HCT116 (cell line): ENCODE measurements at regions not wholly inside any gene's neighbourhood (a gene's known extent, or its start where the extent isn't known, plus 50 kb on each side); places are given as distances from the start of the nearest gene placed in this dataset.

Source experiments
- ATAC-seq: fragments of 200-7000 bp; cut with Tn5 transposase; 2 replicates; pipeline ENCODE4 v1.9.1; 2020; ENCODE audit warnings: mild to moderate bottlenecking, moderate library complexity
- BruUV-seq: library from RNA; stranded (reverse); fragments of 400-500 nt; replicated peaks from 2 replicates; lab custom pipeline; 2021; lab: Mats Ljungman, UMichigan
- CTCF ChIA-PET: fragments of 300-600 bp; sonication (Branson Sonifier 250); formaldehyde crosslinking; loops from one replicate; lab custom pipeline; 2021; ENCODE audit warnings: antibody characterized with exemption; lab: Charles Lee
- POLR2A ChIA-PET: fragments of 300-600, 350-600 bp; sonication (Branson Sonifier 250); formaldehyde crosslinking; loops from one replicate; lab custom pipeline; 2021; ENCODE audit warnings: antibody characterized with exemption; lab: Charles Lee
- RAD21 ChIA-PET, 2 experiments: fragments of 300-600 bp; sonication (Branson Sonifier 250); formaldehyde crosslinking; loops; one replicate each; lab custom pipeline; 2023; ENCODE audit warnings: low total read pairs in 2 of 2; ENCODE audit not compliant: uncharacterized antibody in 2 of 2, unreplicated experiment in 2 of 2, low non-redundant PET in 1 of 2; lab: Charles Lee
- DNase-seq: peaks from one replicate; pipeline ENCODE4 v3.0.0-alpha.2; 2010; ENCODE audit warnings: low read depth, low spot score
- H2AFZ ChIP-seq: fragments of 200-600 bp; shearing (Covaris generic), sonication (generic); 2 replicates; pipeline ENCODE4 v1.6.1; 2017; ENCODE audit warnings: low read depth, mixed run types, mixed read lengths, antibody characterized with exemption, low read length; ENCODE audit not compliant: poor library complexity, severe bottlenecking
- H3K27ac ChIP-seq: 2 replicates; pipeline ENCODE4 v1.5.1; 2012; ENCODE audit warnings: low read depth, low read length
- H3K27me3 ChIP-seq: fragments of 200-600 bp; sonication (generic); 2 replicates; pipeline ENCODE4 v1.6.1; 2016; ENCODE audit warnings: mixed run types, low read length, mixed read lengths; ENCODE audit not compliant: insufficient read depth
- H3K36me3 ChIP-seq, 2 experiments: fragments of 200-500 bp in 1 of 2; fragments of 200-600 bp in 1 of 2; sonication (Bioruptor generic) in 1 of 2; sonication (generic) in 1 of 2; 2 replicates each; pipeline versions ENCODE4 v1.5.1 to v1.6.1; 2014 to 2016; ENCODE audit warnings: low read length in 2 of 2, inconsistent platforms in 1 of 2, mixed read lengths in 1 of 2, mixed run types in 1 of 2; ENCODE audit not compliant: insufficient read depth in 2 of 2, control insufficient read depth in 1 of 2
- H3K4me1 ChIP-seq, 2 experiments: fragments of 200-600 bp in 1 of 2; sonication (generic) in 1 of 2; 2 replicates each; pipeline versions ENCODE4 v1.5.1 to v1.6.1; 2012 to 2017; ENCODE audit warnings: low read length in 2 of 2, inconsistent platforms in 1 of 2, mild to moderate bottlenecking in 1 of 2, mixed read lengths in 1 of 2, mixed run types in 1 of 2, moderate library complexity in 1 of 2; ENCODE audit not compliant: insufficient read depth in 2 of 2, control insufficient read depth in 1 of 2
- H3K4me2 ChIP-seq: fragments of 200-600 bp; sonication (generic); 2 replicates; pipeline ENCODE4 v1.6.1; 2017; ENCODE audit warnings: mixed run types, low read length, mixed read lengths
- H3K4me3 ChIP-seq, 2 experiments: fragments of 200-600 bp in 1 of 2; sonication (generic) in 1 of 2; replicated peaks in 1 of 2; 2 replicates each; pipeline ENCODE4 v1.5.1; 2011 to 2016; ENCODE audit warnings: low read length in 2 of 2, control low read depth in 1 of 2, low read depth in 1 of 2, mild to moderate bottlenecking in 1 of 2, mixed read lengths in 1 of 2, mixed run types in 1 of 2
- H3K79me2 ChIP-seq: fragments of 200-600 bp; sonication (generic); 2 replicates; pipeline ENCODE4 v1.6.1; 2017; ENCODE audit warnings: mild to moderate bottlenecking, mixed run types, low read length, moderate library complexity, mixed read lengths; ENCODE audit not compliant: insufficient read depth
- H3K9ac ChIP-seq: fragments of 200-600 bp; sonication (generic); 2 replicates; pipeline ENCODE4 v1.6.1; 2016; ENCODE audit warnings: low read length, mixed read lengths
- H3K9me2 ChIP-seq: fragments of 200-600 bp; sonication (generic), shearing (Covaris generic); 2 replicates; pipeline ENCODE4 v1.6.1; 2017; ENCODE audit warnings: mixed run types, mild to moderate bottlenecking, moderate library complexity; ENCODE audit not compliant: insufficient read depth
- H3K9me3 ChIP-seq, 2 experiments: fragments of 200-500 bp in 1 of 2; fragments of 200-600 bp in 1 of 2; sonication (Bioruptor generic) in 1 of 2; sonication (generic) in 1 of 2; 2 replicates each; pipeline ENCODE4 v1.6.1; 2014 to 2017; ENCODE audit warnings: low read length in 2 of 2, mixed read lengths in 2 of 2, inconsistent platforms in 1 of 2, low read depth in 1 of 2, mild to moderate bottlenecking in 1 of 2, mixed run types in 1 of 2, moderate library complexity in 1 of 2; ENCODE audit not compliant: control insufficient read depth in 1 of 2, insufficient read depth in 1 of 2
- H4K20me1 ChIP-seq: fragments of 200-600 bp; sonication (generic), shearing (Covaris generic); 2 replicates; pipeline ENCODE4 v1.6.1; 2017; ENCODE audit warnings: mixed run types, mild to moderate bottlenecking, moderate library complexity; ENCODE audit not compliant: insufficient read depth
- CEBPB ChIP-seq: IDR thresholded peaks from 2 replicates; pipeline ENCODE4 v1.6.1; 2012; ENCODE audit warnings: low read depth
- EZH2phosphoT487 ChIP-seq: fragments of 200-600 bp; IDR thresholded peaks from 2 replicates; pipeline ENCODE4 v1.6.1; 2018; ENCODE audit warnings: antibody characterized with exemption, borderline replicate concordance
- JUND ChIP-seq: IDR thresholded peaks from 2 replicates; pipeline ENCODE4 v1.6.1; 2012
- POLR2AphosphoS5 ChIP-seq: IDR thresholded peaks from 2 replicates; pipeline ENCODE4 v1.6.1; 2011; ENCODE audit warnings: mild to moderate bottlenecking, low read depth, low read length, moderate library complexity
- RAD21 ChIP-seq: IDR thresholded peaks from 2 replicates; pipeline ENCODE4 v1.6.1; 2012; ENCODE audit warnings: low read depth, mild to moderate bottlenecking
- SIN3A ChIP-seq: IDR thresholded peaks from 2 replicates; pipeline ENCODE4 v1.6.1; 2012; ENCODE audit warnings: low read depth
- SRF ChIP-seq: IDR thresholded peaks from 2 replicates; pipeline ENCODE4 v1.6.1; 2012; ENCODE audit warnings: low read depth
- TCF7L2 ChIP-seq: IDR thresholded peaks from 2 replicates; pipeline ENCODE4 v1.7.0; 2011; ENCODE audit warnings: borderline replicate concordance, inconsistent platforms; ENCODE audit not compliant: insufficient read depth, insufficient read length; ENCODE audit errors: extremely low read depth
- YY1 ChIP-seq: IDR thresholded peaks from 2 replicates; pipeline ENCODE4 v1.6.1; 2011; ENCODE audit warnings: low read length, low read depth, moderate library complexity, mild to moderate bottlenecking; ENCODE audit not compliant: insufficient replicate concordance; ENCODE audit errors: extremely low read depth
- intact Hi-C: fragments of 100-400 bp; cut with micrococcal nuclease; formaldehyde crosslinking; loops from 2 replicates; pipeline ENCODE4 v1.10.0; 2022
- TF ChIP-seq, protein P1 (sequence below): IDR thresholded peaks from 2 replicates; pipeline ENCODE4 v1.6.1; 2011; ENCODE audit warnings: mild to moderate bottlenecking, low read length, moderate library complexity; ENCODE audit not compliant: insufficient replicate concordance; ENCODE audit errors: extremely low read depth
- TF ChIP-seq, protein P2 (sequence below): IDR thresholded peaks from 2 replicates; pipeline ENCODE4 v1.6.1; 2012; ENCODE audit warnings: low read depth
- TF ChIP-seq, protein P3 (sequence below): IDR thresholded peaks from 2 replicates; pipeline ENCODE4 v1.6.1; 2012

DNA sequence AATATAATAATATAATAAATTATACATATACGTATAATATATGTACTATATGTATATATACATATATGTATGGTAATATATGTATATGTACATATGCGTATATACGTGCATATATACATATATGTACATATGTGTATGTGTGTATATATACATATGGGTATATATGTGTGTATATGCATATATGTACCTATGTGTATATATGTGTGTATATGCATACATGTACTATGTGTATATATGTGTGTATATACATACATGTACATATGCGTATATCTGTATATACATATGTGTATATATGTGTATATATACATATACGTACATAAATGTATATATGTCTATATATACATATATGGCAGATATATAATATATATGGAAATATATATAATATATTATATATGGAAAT is 74.8 kb upstream of the ST3GAL6 start:
- ChIA-PET RAD21 (no interaction called here), CTCF (no interaction called here), POLR2A (no interaction called here)
- Histone ChIP-seq H3K9ac (no peak overlapping the region), H3K4me1 (no peaks in the 10 kb centered on the region), H3K9me3 (no peaks in the 10 kb centered on the region), H3K9me2 (no peaks in the 10 kb centered on the region), H3K27me3 (no peaks in the 10 kb centered on the region), H3K27ac (no peak overlapping the region), H3K36me3 (no peaks in the 10 kb centered on the region; a peak in 1 of 4 replicates), H3K4me2 (no peak overlapping the region), H2AFZ (no peak overlapping the region), H3K4me3 (no peak overlapping the region), H4K20me1 (no peaks in the 10 kb centered on the region), H3K79me2 (no peaks in the 10 kb centered on the region)
- TF ChIP-seq EZH2phosphoT487 (no peak), CEBPB (no peak), YY1 (no peak), TCF7L2 (no peak), SIN3A (no peak), JUND (no peak), RAD21 (no peak), SRF (no peak), POLR2AphosphoS5 (no peak)
- TF ChIP-seq, protein P1, sequence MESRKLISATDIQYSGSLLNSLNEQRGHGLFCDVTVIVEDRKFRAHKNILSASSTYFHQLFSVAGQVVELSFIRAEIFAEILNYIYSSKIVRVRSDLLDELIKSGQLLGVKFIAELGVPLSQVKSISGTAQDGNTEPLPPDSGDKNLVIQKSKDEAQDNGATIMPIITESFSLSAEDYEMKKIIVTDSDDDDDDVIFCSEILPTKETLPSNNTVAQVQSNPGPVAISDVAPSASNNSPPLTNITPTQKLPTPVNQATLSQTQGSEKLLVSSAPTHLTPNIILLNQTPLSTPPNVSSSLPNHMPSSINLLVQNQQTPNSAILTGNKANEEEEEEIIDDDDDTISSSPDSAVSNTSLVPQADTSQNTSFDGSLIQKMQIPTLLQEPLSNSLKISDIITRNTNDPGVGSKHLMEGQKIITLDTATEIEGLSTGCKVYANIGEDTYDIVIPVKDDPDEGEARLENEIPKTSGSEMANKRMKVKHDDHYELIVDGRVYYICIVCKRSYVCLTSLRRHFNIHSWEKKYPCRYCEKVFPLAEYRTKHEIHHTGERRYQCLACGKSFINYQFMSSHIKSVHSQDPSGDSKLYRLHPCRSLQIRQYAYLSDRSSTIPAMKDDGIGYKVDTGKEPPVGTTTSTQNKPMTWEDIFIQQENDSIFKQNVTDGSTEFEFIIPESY, result no peak
- TF ChIP-seq, protein P2, sequence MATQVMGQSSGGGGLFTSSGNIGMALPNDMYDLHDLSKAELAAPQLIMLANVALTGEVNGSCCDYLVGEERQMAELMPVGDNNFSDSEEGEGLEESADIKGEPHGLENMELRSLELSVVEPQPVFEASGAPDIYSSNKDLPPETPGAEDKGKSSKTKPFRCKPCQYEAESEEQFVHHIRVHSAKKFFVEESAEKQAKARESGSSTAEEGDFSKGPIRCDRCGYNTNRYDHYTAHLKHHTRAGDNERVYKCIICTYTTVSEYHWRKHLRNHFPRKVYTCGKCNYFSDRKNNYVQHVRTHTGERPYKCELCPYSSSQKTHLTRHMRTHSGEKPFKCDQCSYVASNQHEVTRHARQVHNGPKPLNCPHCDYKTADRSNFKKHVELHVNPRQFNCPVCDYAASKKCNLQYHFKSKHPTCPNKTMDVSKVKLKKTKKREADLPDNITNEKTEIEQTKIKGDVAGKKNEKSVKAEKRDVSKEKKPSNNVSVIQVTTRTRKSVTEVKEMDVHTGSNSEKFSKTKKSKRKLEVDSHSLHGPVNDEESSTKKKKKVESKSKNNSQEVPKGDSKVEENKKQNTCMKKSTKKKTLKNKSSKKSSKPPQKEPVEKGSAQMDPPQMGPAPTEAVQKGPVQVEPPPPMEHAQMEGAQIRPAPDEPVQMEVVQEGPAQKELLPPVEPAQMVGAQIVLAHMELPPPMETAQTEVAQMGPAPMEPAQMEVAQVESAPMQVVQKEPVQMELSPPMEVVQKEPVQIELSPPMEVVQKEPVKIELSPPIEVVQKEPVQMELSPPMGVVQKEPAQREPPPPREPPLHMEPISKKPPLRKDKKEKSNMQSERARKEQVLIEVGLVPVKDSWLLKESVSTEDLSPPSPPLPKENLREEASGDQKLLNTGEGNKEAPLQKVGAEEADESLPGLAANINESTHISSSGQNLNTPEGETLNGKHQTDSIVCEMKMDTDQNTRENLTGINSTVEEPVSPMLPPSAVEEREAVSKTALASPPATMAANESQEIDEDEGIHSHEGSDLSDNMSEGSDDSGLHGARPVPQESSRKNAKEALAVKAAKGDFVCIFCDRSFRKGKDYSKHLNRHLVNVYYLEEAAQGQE, result no peak
- TF ChIP-seq, protein P3, sequence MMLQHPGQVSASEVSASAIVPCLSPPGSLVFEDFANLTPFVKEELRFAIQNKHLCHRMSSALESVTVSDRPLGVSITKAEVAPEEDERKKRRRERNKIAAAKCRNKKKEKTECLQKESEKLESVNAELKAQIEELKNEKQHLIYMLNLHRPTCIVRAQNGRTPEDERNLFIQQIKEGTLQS, result no peak
- ATAC-seq (no peak), DNase-seq (no peak)
- intact Hi-C loops, result no loop called here
- BruUV-seq, result no TSS peak
